A673 (cell line): ENCODE measurements at regions not wholly inside any gene's neighbourhood (a gene's known extent, or its start where the extent isn't known, plus 50 kb on each side); places are given as distances from the start of the nearest gene placed in this dataset.

ENCODE experiments used
- CTCF ChIP-seq: fragments of 300-800, 200-600 bp; sonication (generic); conservative IDR thresholded peaks from 2 replicates; pipeline ENCODE4 v1.5.1; 2017; ENCODE audit warnings: low read depth, mild to moderate bottlenecking, antibody characterized with exemption, low read length, moderate library complexity, mixed read lengths
- EZH2 ChIP-seq: fragments of 200-600 bp; sonication (generic); IDR thresholded peaks from 2 replicates; pipeline ENCODE4 v1.6.1; 2017; ENCODE audit warnings: borderline replicate concordance, low read depth, mild to moderate bottlenecking, mixed read lengths, antibody characterized with exemption, low read length; ENCODE audit not compliant: poor library complexity, severe bottlenecking

- no peak for TF ChIP-seq CTCF
- no peak for TF ChIP-seq EZH2
Measured at GRCh38 chr2:60400462-60401246, 152.8 kb downstream of the BCL11A start.
